SJSA1 (cell line): ENCODE measurements at regions not wholly inside any gene's neighbourhood (a gene's known extent, or its start where the extent isn't known, plus 50 kb on each side); places are given as distances from the start of the nearest gene placed in this dataset.
"Not testable (repeated sequence)": the region's sequence is repeated elsewhere in the genome, so short reads cannot be mapped to it uniquely, and the experiment has no call there.

ENCODE experiments used
- DNase-seq, 2 experiments: peaks; one replicate each; pipeline ENCODE4 v3.0.0-alpha.2; 2015 to 2020; ENCODE audit warnings: low spot score in 2 of 2, low read depth in 1 of 2
- H3K27ac ChIP-seq: fragments of 250-450 bp; sonication (Bioruptor Pico); 2 replicates; pipeline ENCODE4 v1.5.1; 2020; ENCODE audit warnings: mild to moderate bottlenecking, moderate library complexity
- H3K27me3 ChIP-seq: fragments of 250-450 bp; sonication (Bioruptor Pico); replicated peaks from 2 replicates; pipeline ENCODE4 v1.5.1; 2020; ENCODE audit warnings: mild to moderate bottlenecking, moderate library complexity
- H3K36me3 ChIP-seq: fragments of 250-450 bp; sonication (Bioruptor Pico); 2 replicates; pipeline ENCODE4 v1.5.1; 2020; ENCODE audit warnings: mild to moderate bottlenecking
- H3K4me1 ChIP-seq: fragments of 250-450 bp; sonication (Bioruptor Pico); replicated peaks from 2 replicates; pipeline ENCODE4 v1.6.1; 2021; ENCODE audit warnings: mild to moderate bottlenecking
- H3K4me3 ChIP-seq: fragments of 250-450 bp; sonication (Bioruptor Pico); 2 replicates; pipeline ENCODE4 v1.5.1; 2020; ENCODE audit warnings: mild to moderate bottlenecking
- H3K9me3 ChIP-seq: fragments of 250-450 bp; sonication (Bioruptor Pico); replicated peaks from 2 replicates; pipeline ENCODE4 v1.5.1; 2020; ENCODE audit warnings: mild to moderate bottlenecking

- no peaks in the 10 kb centered on the region for H3K36me3 ChIP-seq
- H3K27me3 ChIP-seq, result no peaks in the 10 kb centered on the region
- H3K4me3 ChIP-seq, result no peak overlapping the region
- H3K9me3 ChIP-seq, result no peaks in the 10 kb centered on the region
- no peaks in the 10 kb centered on the region for H3K4me1 ChIP-seq
- DNase-seq, result no peak
- no peak overlapping the region for H3K27ac ChIP-seq
Observed at GRCh38 chr13:66074018-66074615, 1156.0 kb downstream of the PCDH9 start.

GRCh38 chr13:66072097-66072496 is 1158.0 kb downstream of the PCDH9 start:
- not testable (repeated sequence) for H3K4me3 ChIP-seq, H3K27me3 ChIP-seq, H3K4me1 ChIP-seq, H3K36me3 ChIP-seq, H3K27ac ChIP-seq, DNase-seq, H3K9me3 ChIP-seq

GRCh38 chr13:66071608-66072007 is 1158.5 kb downstream of the PCDH9 start:
- H3K4me3 ChIP-seq, result no peak overlapping the region
- H3K27me3 ChIP-seq, result no peaks in the 10 kb centered on the region
- no peak overlapping the region for H3K27ac ChIP-seq
- no peak for DNase-seq
- no peaks in the 10 kb centered on the region for H3K36me3 ChIP-seq
- no peaks in the 10 kb centered on the region for H3K9me3 ChIP-seq
- no peaks in the 10 kb centered on the region for H3K4me1 ChIP-seq

GRCh38 chr13:66071029-66071428 is 1159.1 kb downstream of the PCDH9 start:
- no peaks in the 10 kb centered on the region for H3K4me1 ChIP-seq
- H3K27ac ChIP-seq, result no peak overlapping the region
- H3K27me3 ChIP-seq, result no peaks in the 10 kb centered on the region
- no peaks in the 10 kb centered on the region for H3K9me3 ChIP-seq
- no peak overlapping the region for H3K4me3 ChIP-seq
- no peak for DNase-seq
- H3K36me3 ChIP-seq, result no peaks in the 10 kb centered on the region

- no peak for DNase-seq
- Histone ChIP-seq H3K27me3 (no peaks in the 10 kb centered on the region), H3K36me3 (no peaks in the 10 kb centered on the region), H3K4me1 (no peaks in the 10 kb centered on the region), H3K9me3 (no peaks in the 10 kb centered on the region), H3K27ac (no peak overlapping the region), H3K4me3 (no peak overlapping the region)
Observed at GRCh38 chr13:66069570-66069969, 1160.6 kb downstream of the PCDH9 start.

- Histone ChIP-seq H3K9me3 (no peaks in the 10 kb centered on the region), H3K27me3 (no peaks in the 10 kb centered on the region), H3K36me3 (no peaks in the 10 kb centered on the region), H3K4me1 (no peaks in the 10 kb centered on the region), H3K27ac (no peak overlapping the region), H3K4me3 (no peak overlapping the region)
- no peak for DNase-seq
Observed at GRCh38 chr13:66068683-66069082, 1161.5 kb downstream of the PCDH9 start.

- Histone ChIP-seq H3K36me3 (no peaks in the 10 kb centered on the region), H3K27me3 (no peaks in the 10 kb centered on the region), H3K27ac (no peak overlapping the region), H3K4me1 (no peaks in the 10 kb centered on the region), H3K9me3 (no peaks in the 10 kb centered on the region), H3K4me3 (no peak overlapping the region)
- no peak for DNase-seq
Observed at GRCh38 chr13:66048888-66049287, 1181.2 kb downstream of the PCDH9 start.

GRCh38 chr13:66040506-66040905 is 1189.6 kb downstream of the PCDH9 start:
- Histone ChIP-seq H3K9me3 (no peaks in the 10 kb centered on the region), H3K4me1 (no peaks in the 10 kb centered on the region), H3K27ac (no peak overlapping the region), H3K27me3 (no peaks in the 10 kb centered on the region), H3K4me3 (no peak overlapping the region), H3K36me3 (no peaks in the 10 kb centered on the region)
- no peak for DNase-seq

GRCh38 chr13:66037096-66037495 is 1193.0 kb downstream of the PCDH9 start:
- Histone ChIP-seq H3K9me3 (no peaks in the 10 kb centered on the region), H3K27ac (no peak overlapping the region), H3K4me1 (no peaks in the 10 kb centered on the region), H3K4me3 (no peak overlapping the region), H3K27me3 (no peaks in the 10 kb centered on the region), H3K36me3 (no peaks in the 10 kb centered on the region)
- no peak for DNase-seq

- no peaks in the 10 kb centered on the region for H3K36me3 ChIP-seq
- DNase-seq, result no peak
Observed at GRCh38 chr13:66036636-66037035, 1193.5 kb downstream of the PCDH9 start.

GRCh38 chr13:66036024-66036614 is 1194.0 kb downstream of the PCDH9 start:
- no peak overlapping the region for H3K4me3 ChIP-seq
- no peaks in the 10 kb centered on the region for H3K36me3 ChIP-seq
- H3K27me3 ChIP-seq, result no peaks in the 10 kb centered on the region
- H3K9me3 ChIP-seq, result no peaks in the 10 kb centered on the region
- DNase-seq, result no peak
- no peak overlapping the region for H3K27ac ChIP-seq
- no peaks in the 10 kb centered on the region for H3K4me1 ChIP-seq

More at GRCh38 chr13:66036636-66037035, 1193.5 kb downstream of the PCDH9 start:
- Histone ChIP-seq H3K27me3 (no peaks in the 10 kb centered on the region), H3K9me3 (no peaks in the 10 kb centered on the region), H3K27ac (no peak overlapping the region), H3K4me3 (no peak overlapping the region), H3K4me1 (no peaks in the 10 kb centered on the region)

GRCh38 chr13:66033924-66034323 is 1196.2 kb downstream of the PCDH9 start:
- no peaks in the 10 kb centered on the region for H3K4me1 ChIP-seq
- H3K27ac ChIP-seq, result no peak overlapping the region
- H3K27me3 ChIP-seq, result no peaks in the 10 kb centered on the region
- H3K4me3 ChIP-seq, result no peak overlapping the region
- no peak for DNase-seq
- no peaks in the 10 kb centered on the region for H3K36me3 ChIP-seq
- H3K9me3 ChIP-seq, result no peaks in the 10 kb centered on the region

GRCh38 chr13:66021846-66022245 is 1208.3 kb downstream of the PCDH9 start:
- H3K36me3 ChIP-seq, result no peaks in the 10 kb centered on the region
- no peak for DNase-seq
- no peaks in the 10 kb centered on the region for H3K27me3 ChIP-seq
- H3K4me3 ChIP-seq, result no peak overlapping the region
- no peak overlapping the region for H3K27ac ChIP-seq
- no peaks in the 10 kb centered on the region for H3K9me3 ChIP-seq
- no peaks in the 10 kb centered on the region for H3K4me1 ChIP-seq

- Histone ChIP-seq H3K27ac (no peak overlapping the region), H3K4me3 (no peak overlapping the region), H3K9me3 (no peaks in the 10 kb centered on the region), H3K27me3 (no peaks in the 10 kb centered on the region), H3K4me1 (no peaks in the 10 kb centered on the region), H3K36me3 (no peaks in the 10 kb centered on the region)
- no peak for DNase-seq
Observed at GRCh38 chr13:66014771-66015170, 1215.4 kb downstream of the PCDH9 start.

- Histone ChIP-seq H3K4me3 (no peak overlapping the region), H3K4me1 (no peaks in the 10 kb centered on the region), H3K27ac (no peak overlapping the region), H3K36me3 (no peaks in the 10 kb centered on the region), H3K27me3 (no peaks in the 10 kb centered on the region), H3K9me3 (no peaks in the 10 kb centered on the region)
- DNase-seq, result no peak
Observed at GRCh38 chr13:66009241-66009640, 1220.9 kb downstream of the PCDH9 start.
